ENCODE measurements at regions not wholly inside any gene's neighbourhood (a gene's known extent, or its start where the extent isn't known, plus 50 kb on each side); places are given as distances from the start of the nearest gene placed in this dataset.

DNA sequence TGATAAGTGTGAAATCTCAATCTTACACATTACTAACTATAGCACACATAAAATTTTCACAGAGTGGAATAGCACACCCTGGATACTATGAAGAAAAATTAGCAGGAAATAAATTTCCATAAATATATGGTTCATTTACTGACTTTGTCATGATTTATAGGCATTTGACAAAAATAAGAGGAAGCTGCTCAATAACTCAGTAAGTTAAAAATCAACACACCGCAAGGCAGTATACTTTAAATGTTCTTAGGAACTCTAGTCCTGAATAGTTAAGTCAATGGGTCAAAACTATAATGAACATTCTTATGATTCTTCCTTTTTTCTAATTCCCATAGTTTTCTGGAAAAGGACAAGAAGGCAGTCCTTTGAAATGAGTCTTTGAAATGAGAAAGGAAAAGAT is 1557.8 kb upstream of the RAG2 start (continued):
- TF ChIP-seq SP1 (IDR thresholded peaks at IDR 0.05; ENCODE audit: low read depth, low read length) = no peak
- TF ChIP-seq, protein P1, sequence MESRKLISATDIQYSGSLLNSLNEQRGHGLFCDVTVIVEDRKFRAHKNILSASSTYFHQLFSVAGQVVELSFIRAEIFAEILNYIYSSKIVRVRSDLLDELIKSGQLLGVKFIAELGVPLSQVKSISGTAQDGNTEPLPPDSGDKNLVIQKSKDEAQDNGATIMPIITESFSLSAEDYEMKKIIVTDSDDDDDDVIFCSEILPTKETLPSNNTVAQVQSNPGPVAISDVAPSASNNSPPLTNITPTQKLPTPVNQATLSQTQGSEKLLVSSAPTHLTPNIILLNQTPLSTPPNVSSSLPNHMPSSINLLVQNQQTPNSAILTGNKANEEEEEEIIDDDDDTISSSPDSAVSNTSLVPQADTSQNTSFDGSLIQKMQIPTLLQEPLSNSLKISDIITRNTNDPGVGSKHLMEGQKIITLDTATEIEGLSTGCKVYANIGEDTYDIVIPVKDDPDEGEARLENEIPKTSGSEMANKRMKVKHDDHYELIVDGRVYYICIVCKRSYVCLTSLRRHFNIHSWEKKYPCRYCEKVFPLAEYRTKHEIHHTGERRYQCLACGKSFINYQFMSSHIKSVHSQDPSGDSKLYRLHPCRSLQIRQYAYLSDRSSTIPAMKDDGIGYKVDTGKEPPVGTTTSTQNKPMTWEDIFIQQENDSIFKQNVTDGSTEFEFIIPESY (IDR thresholded peaks at IDR 0.05) = no peak

DNA sequence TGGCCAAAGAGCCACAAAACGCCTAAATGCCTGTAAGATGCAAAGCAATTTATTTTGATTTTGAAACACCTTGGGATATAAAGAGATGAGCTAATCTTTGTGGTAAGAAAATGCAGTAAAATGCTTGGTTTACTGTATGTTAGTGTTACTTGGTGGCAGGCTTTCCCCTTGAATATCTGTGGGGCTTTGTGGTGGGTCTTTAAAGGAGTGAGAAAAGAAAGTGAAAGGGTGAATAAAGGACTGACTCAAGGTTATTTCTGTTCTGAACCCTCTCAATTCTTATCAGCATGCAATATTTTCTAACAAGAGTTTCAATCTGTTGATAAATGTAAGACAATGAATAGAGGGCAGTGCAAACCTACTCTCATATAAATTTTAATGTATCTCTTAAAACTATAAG is 1555.9 kb upstream of the RAG2 start:
- Histone ChIP-seq H3K36me3 (ENCODE audit: control insufficient read depth in 2 of 2, insufficient read depth in 2 of 2, low read length in 1 of 2) (no peaks in the 10 kb centered on the region), H4K20me1 (ENCODE audit: control insufficient read depth, insufficient read depth) (no peaks in the 10 kb centered on the region), H2AFZ (ENCODE audit: control insufficient read depth, low read depth, low read length) (no peak overlapping the region), H3K4me1 (ENCODE audit: control insufficient read depth, insufficient read depth, low read length) (no peaks in the 10 kb centered on the region), H3K27ac (ENCODE audit: control insufficient read depth, insufficient read depth) (no peak overlapping the region), H3K9ac (ENCODE audit: control insufficient read depth, insufficient read depth, low read length) (no peak overlapping the region), H3K27me3 (replicated peaks in 1 of 2; ENCODE audit: control insufficient read depth in 2 of 2, insufficient read depth in 2 of 2, low read length in 1 of 2) (no peaks in the 10 kb centered on the region), H3K79me2 (ENCODE audit: control insufficient read depth, insufficient read depth, low read length) (no peaks in the 10 kb centered on the region), H3K9me3 (replicated peaks; ENCODE audit: control insufficient read depth, insufficient read depth, low read length) (no peaks in the 10 kb centered on the region), H3K4me3 (0 out of 2 replicates have a peak overlapping the region, but pooled peaks have one; percentile 11), H3K4me2 (ENCODE audit: control insufficient read depth, insufficient read depth) (no peak overlapping the region)
- TF ChIP-seq MTA3 (IDR thresholded peaks at IDR 0.05; ENCODE audit: borderline replicate concordance, low read length) = no peak
- TF ChIP-seq, protein P2, sequence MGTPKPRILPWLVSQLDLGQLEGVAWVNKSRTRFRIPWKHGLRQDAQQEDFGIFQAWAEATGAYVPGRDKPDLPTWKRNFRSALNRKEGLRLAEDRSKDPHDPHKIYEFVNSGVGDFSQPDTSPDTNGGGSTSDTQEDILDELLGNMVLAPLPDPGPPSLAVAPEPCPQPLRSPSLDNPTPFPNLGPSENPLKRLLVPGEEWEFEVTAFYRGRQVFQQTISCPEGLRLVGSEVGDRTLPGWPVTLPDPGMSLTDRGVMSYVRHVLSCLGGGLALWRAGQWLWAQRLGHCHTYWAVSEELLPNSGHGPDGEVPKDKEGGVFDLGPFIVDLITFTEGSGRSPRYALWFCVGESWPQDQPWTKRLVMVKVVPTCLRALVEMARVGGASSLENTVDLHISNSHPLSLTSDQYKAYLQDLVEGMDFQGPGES (IDR thresholded peaks at IDR 0.05) = no peak
- TF ChIP-seq ZNF207 (IDR thresholded peaks at IDR 0.05; ENCODE audit: borderline replicate concordance) = no peak
- TF ChIP-seq, protein P1 (IDR thresholded peaks at IDR 0.05) = no peak
- TF ChIP-seq, protein P3, sequence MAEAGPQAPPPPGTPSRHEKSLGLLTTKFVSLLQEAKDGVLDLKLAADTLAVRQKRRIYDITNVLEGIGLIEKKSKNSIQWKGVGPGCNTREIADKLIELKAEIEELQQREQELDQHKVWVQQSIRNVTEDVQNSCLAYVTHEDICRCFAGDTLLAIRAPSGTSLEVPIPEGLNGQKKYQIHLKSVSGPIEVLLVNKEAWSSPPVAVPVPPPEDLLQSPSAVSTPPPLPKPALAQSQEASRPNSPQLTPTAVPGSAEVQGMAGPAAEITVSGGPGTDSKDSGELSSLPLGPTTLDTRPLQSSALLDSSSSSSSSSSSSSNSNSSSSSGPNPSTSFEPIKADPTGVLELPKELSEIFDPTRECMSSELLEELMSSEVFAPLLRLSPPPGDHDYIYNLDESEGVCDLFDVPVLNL (IDR thresholded peaks at IDR 0.05; ENCODE audit: low read depth, low read length) = no peak
- TF ChIP-seq IKZF1 (conservative IDR thresholded peaks at IDR 0.05) = no peak
- TF ChIP-seq CREB1 (IDR thresholded peaks at IDR 0.05; ENCODE audit: low read depth) = no peak
- no peak for TF ChIP-seq PAX5 (IDR thresholded peaks at IDR 0.05; ENCODE audit: borderline replicate concordance, low read depth, low read length)
- TF ChIP-seq RAD51 (IDR thresholded peaks at IDR 0.05) = no peak
- TF ChIP-seq NFYA (IDR thresholded peaks at IDR 0.05; ENCODE audit: borderline replicate concordance, low read depth, low read length) = no peak
- TF ChIP-seq CBFB (IDR thresholded peaks at IDR 0.05; ENCODE audit: low read depth) = no peak
- TF ChIP-seq RUNX3 (IDR thresholded peaks at IDR 0.05; ENCODE audit: low read length) = no peak
- no TSS peak for BruUV-seq (replicated peaks)
- FAIRE-seq (no peak), DNase-seq (ENCODE audit: low read depth, low spot score) (no peak), ATAC-seq (peak; percentile 63)
- in situ Hi-C loops (cut with MboI) (no loop called here), intact Hi-C loops (cut with micrococcal nuclease; ENCODE audit: unreplicated experiment) (no loop called here)
- ChIA-PET CTCF (no interaction called here), POLR2A (no interaction called here), RAD21 (ENCODE audit: unreplicated experiment) (no interaction called here), SMC1A (ENCODE audit: uncharacterized antibody, unreplicated experiment) (no interaction called here)
- WGBS (ENCODE audit: insufficient coverage, insufficient replicate concordance, low lambda C conversion rate, missing lambda C conversion rate) = 0% methylated on average over 1 of the region's 1 CpG

Measured in GM12878 (cell line).